ENCODE measurements at regions not wholly inside any gene's neighbourhood (a gene's known extent, or its start where the extent isn't known, plus 50 kb on each side); places are given as distances from the start of the nearest gene placed in this dataset.

DNA sequence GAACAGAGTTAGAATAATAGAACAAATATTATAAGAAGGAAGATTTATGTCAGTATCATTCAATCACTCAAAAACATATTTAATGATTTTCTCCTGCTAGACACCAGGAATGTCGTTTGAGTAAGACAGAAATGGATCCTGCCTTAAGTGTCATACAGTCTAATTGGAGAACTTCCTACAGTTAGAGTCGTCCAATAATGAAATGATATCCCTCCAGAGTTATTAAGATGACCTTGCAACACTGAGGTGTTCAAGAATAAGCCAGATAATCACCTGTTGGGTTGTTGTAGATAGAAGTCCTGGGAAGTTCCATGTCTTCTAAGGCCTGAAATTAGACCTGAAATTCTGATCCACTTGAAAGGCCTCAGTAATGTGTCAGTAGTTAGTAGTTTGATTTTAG is 132.3 kb downstream of the SLC38A4 start:
- no peak for TF ChIP-seq EZH2 (IDR thresholded peaks at IDR 0.05; ENCODE audit: borderline replicate concordance, low read depth, low read length, poor library complexity, severe bottlenecking)
- TF ChIP-seq, protein P1, sequence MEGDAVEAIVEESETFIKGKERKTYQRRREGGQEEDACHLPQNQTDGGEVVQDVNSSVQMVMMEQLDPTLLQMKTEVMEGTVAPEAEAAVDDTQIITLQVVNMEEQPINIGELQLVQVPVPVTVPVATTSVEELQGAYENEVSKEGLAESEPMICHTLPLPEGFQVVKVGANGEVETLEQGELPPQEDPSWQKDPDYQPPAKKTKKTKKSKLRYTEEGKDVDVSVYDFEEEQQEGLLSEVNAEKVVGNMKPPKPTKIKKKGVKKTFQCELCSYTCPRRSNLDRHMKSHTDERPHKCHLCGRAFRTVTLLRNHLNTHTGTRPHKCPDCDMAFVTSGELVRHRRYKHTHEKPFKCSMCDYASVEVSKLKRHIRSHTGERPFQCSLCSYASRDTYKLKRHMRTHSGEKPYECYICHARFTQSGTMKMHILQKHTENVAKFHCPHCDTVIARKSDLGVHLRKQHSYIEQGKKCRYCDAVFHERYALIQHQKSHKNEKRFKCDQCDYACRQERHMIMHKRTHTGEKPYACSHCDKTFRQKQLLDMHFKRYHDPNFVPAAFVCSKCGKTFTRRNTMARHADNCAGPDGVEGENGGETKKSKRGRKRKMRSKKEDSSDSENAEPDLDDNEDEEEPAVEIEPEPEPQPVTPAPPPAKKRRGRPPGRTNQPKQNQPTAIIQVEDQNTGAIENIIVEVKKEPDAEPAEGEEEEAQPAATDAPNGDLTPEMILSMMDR (conservative IDR thresholded peaks at IDR 0.05; ENCODE audit: low read depth, low read length) = no peak
- ChIA-PET CTCF (no interaction called here), POLR2A (ENCODE audit: low non-redundant PET) (no interaction called here)
- intact Hi-C loops (cut with micrococcal nuclease; ENCODE audit: unreplicated experiment) = no loop called here
- no peak overlapping the region for H3K27ac ChIP-seq (ENCODE audit: low read depth, low read length, poor library complexity, severe bottlenecking)
- no peaks in the 10 kb centered on the region for H3K36me3 ChIP-seq (ENCODE audit: insufficient read depth, low read length, poor library complexity, severe bottlenecking)
- no peaks in the 10 kb centered on the region for H3K27me3 ChIP-seq (replicated peaks; ENCODE audit: insufficient read depth, low read depth, low read length, poor library complexity)
- no TSS peak for BruUV-seq (replicated peaks)
- H3K4me1 ChIP-seq (ENCODE audit: insufficient read depth, low read length, poor library complexity, severe bottlenecking) = no peaks in the 10 kb centered on the region
- H3K4me3 ChIP-seq (ENCODE audit: low read depth, low read length, poor library complexity, severe bottlenecking) = no peak overlapping the region
- H3K9me3 ChIP-seq (ENCODE audit: low read depth, low read length, poor library complexity, severe bottlenecking) = no peaks in the 10 kb centered on the region
- DNase-seq (ENCODE audit: low spot score) = no peak

DNA sequence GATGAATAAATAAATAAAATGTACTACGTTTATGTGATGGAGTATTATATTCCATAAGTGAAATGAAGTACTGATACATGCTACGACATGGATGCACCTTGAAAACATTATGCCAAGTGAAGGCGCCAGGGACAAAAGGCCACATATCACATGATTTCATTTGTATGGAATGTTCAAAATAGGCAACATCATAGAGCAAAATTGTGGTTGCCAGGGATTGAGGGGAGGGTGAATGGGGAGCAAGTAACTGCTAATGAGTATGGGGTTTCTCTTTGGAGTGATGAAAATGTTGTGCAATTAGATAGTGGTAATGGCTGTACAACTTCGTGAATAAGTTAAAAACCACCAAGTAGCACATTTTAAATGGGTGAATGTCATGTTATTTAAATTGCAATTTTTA is 132.8 kb downstream of the SLC38A4 start:
- no peaks in the 10 kb centered on the region for H3K27me3 ChIP-seq (replicated peaks; ENCODE audit: insufficient read depth, low read depth, low read length, poor library complexity)
- no peak overlapping the region for H3K4me3 ChIP-seq (ENCODE audit: low read depth, low read length, poor library complexity, severe bottlenecking)
- POLR2A ChIA-PET (ENCODE audit: low non-redundant PET) = no interaction called here
- no peaks in the 10 kb centered on the region for H3K4me1 ChIP-seq (ENCODE audit: insufficient read depth, low read length, poor library complexity, severe bottlenecking)
- H3K27ac ChIP-seq (ENCODE audit: low read depth, low read length, poor library complexity, severe bottlenecking) = no peak overlapping the region
- no peaks in the 10 kb centered on the region for H3K9me3 ChIP-seq (ENCODE audit: low read depth, low read length, poor library complexity, severe bottlenecking)
- BruUV-seq (replicated peaks) = no TSS peak
- no peak for TF ChIP-seq EZH2 (IDR thresholded peaks at IDR 0.05; ENCODE audit: borderline replicate concordance, low read depth, low read length, poor library complexity, severe bottlenecking)
- TF ChIP-seq, protein P1 (conservative IDR thresholded peaks at IDR 0.05; ENCODE audit: low read depth, low read length) = no peak
- DNase-seq (ENCODE audit: low spot score) = no peak
- CTCF ChIA-PET = no interaction called here
- no peaks in the 10 kb centered on the region for H3K36me3 ChIP-seq (ENCODE audit: insufficient read depth, low read length, poor library complexity, severe bottlenecking)
- intact Hi-C loops (cut with micrococcal nuclease; ENCODE audit: unreplicated experiment) = no loop called here

DNA sequence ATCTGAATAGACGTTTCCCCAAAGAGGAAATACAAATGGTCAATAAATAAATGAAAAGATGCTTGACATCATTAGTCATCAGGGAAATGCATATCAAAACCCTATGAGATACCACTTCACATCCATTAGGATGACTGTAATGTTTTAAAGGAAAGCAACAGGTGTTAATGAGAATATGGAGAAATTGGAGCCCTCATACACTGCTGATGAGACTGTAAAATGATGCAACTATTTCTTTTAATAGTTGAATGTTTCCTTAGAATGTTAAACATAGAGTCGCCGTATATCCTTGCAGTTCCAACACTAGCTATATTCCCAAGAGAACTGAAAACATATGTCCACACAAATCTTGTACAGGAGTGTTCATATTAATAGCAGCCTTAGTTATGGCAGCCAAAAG is 133.2 kb downstream of the SLC38A4 start:
- POLR2A ChIA-PET (ENCODE audit: low non-redundant PET) = no interaction called here
- TF ChIP-seq, protein P1 (conservative IDR thresholded peaks at IDR 0.05; ENCODE audit: low read depth, low read length) = no peak
- TF ChIP-seq EZH2 (IDR thresholded peaks at IDR 0.05; ENCODE audit: borderline replicate concordance, low read depth, low read length, poor library complexity, severe bottlenecking) = no peak
- CTCF ChIA-PET = no interaction called here
- Histone ChIP-seq H3K9me3 (ENCODE audit: low read depth, low read length, poor library complexity, severe bottlenecking) (no peaks in the 10 kb centered on the region), H3K27me3 (replicated peaks; ENCODE audit: insufficient read depth, low read depth, low read length, poor library complexity) (no peaks in the 10 kb centered on the region), H3K4me1 (ENCODE audit: insufficient read depth, low read length, poor library complexity, severe bottlenecking) (no peaks in the 10 kb centered on the region), H3K4me3 (ENCODE audit: low read depth, low read length, poor library complexity, severe bottlenecking) (no peak overlapping the region), H3K27ac (ENCODE audit: low read depth, low read length, poor library complexity, severe bottlenecking) (no peak overlapping the region), H3K36me3 (ENCODE audit: insufficient read depth, low read length, poor library complexity, severe bottlenecking) (no peaks in the 10 kb centered on the region)
- no TSS peak for BruUV-seq (replicated peaks)
- DNase-seq (ENCODE audit: low spot score) = no peak
- intact Hi-C loops (cut with micrococcal nuclease; ENCODE audit: unreplicated experiment) = no loop called here
